ENCODE measurements at regions not wholly inside any gene's neighbourhood (a gene's known extent, or its start where the extent isn't known, plus 50 kb on each side); places are given as distances from the start of the nearest gene placed in this dataset.
A peak's percentile ranks its signal among the peaks of the same experiment; 100 is the strongest.
"Not testable (repeated sequence)": the region's sequence is repeated elsewhere in the genome, so short reads cannot be mapped to it uniquely, and the experiment has no call there.

DNA sequence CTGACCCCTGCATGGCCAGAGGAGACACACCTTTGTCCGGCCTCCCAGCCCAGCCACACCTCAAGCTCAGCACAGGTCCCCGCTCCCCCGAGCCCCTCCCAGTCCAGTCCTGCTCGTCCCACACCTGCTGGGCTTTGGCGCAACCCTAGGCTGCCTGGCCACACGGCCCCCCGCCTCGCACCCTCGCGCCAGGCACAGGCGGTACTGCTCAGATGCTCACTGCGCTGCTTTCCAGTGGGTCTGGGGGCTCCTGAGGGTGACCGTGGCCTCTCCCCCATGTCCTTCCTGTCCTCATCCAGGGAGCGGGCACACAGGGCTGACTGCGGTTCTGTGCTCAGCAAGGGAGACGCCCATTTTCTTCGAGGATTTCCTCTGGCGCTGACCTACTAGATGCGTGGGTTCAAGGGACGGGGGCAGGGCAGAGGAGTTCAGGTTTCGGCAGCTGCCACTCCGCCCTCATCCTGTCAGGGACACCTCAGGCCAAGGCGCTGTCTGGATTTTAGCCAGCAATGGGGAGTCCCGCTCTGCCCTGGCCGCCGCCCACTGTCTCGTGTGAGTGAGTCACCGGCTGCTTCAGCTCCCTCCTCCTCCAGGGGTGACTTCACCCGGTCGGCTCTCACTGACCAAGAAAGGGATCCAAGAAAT, 118.0 kb upstream of the ZNF469 start:
- in situ Hi-C loops (cut with MboI) = no loop called here
- peak overlapping the region; percentile 65 for H3K4me2 ChIP-seq (ENCODE audit: unreplicated experiment)
- H3F3A ChIP-seq (ENCODE audit: insufficient read depth) = no peaks in the 10 kb centered on the region
- peaks cover 3% of the 10 kb centered on the region; the same call in 1 of the 2 replicates for H3K4me1 ChIP-seq (ENCODE audit: insufficient read depth)
- peak overlapping the region; percentile 60 for H3K9ac ChIP-seq
- 34 to 35% methylated on average over 24 to 28 of the region's 30 CpGs for WGBS, 2 experiments (ENCODE audit: low coverage in 1 of 2, low lambda C conversion rate in 2 of 2, missing lambda C conversion rate in 2 of 2)
- no peaks in the 10 kb centered on the region for H3K36me3 ChIP-seq (ENCODE audit: low read depth)
- no peak overlapping the region for H3K27ac ChIP-seq
- TF ChIP-seq EZH2phosphoT487 (IDR thresholded peaks at IDR 0.05; ENCODE audit: insufficient read depth, low read depth) = no peak
- no peak for TF ChIP-seq EZH2 (IDR thresholded peaks at IDR 0.05; ENCODE audit: insufficient read depth, poor library complexity, severe bottlenecking)
- H4K20me1 ChIP-seq (ENCODE audit: insufficient read depth) = no peaks in the 10 kb centered on the region
- H3K4me3 ChIP-seq = peak overlapping the region; percentile 2; the same call in 1 of the 2 replicates
- H3K9me3 ChIP-seq (ENCODE audit: low read depth) = no peaks in the 10 kb centered on the region
- H3K79me2 ChIP-seq (ENCODE audit: insufficient read depth) = no peaks in the 10 kb centered on the region
- peak; percentile 93 for DNase-seq
- H2AFZ ChIP-seq = no peak overlapping the region
- H3K9me2 ChIP-seq (ENCODE audit: insufficient read depth) = no peaks in the 10 kb centered on the region
- H3K27me3 ChIP-seq (replicated peaks; ENCODE audit: insufficient read depth) = no peaks in the 10 kb centered on the region

DNA sequence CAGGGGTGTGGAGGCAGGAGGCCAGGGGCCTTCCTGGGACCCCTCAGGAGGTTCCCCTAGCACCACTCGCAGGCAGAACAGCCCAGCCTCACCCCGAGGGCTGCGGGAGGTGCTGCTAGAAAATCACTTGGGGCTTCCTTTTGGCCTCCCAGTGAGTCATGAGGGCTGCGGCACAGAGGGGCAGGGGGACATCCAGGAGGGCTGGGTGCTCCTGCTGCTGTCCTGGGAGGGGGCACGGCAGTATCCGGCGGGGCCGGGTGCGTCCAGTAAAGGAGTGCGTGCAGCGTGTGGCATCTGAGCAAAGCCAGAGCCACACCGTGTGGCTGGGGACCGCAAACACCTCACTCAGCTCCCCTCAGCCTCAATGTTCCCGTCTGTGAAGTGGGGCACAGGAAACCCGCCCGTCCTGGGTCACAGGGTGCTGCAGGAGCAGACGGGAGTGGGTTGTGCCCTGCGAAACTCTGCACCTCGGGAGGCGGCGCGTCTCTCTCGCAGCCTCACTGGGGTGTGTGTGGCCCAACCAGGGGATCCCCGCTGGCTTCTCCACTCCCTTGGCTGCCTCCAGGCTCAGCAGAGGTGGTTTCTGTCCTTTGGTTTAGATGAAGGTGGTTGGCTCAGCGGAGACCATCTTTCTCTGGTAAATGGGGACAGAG, 117.3 kb upstream of the ZNF469 start:
- H4K20me1 ChIP-seq (ENCODE audit: insufficient read depth); H2AFZ ChIP-seq; H3K27me3 ChIP-seq (replicated peaks; ENCODE audit: insufficient read depth); H3K9me3 ChIP-seq (ENCODE audit: low read depth); H3K79me2 ChIP-seq (ENCODE audit: insufficient read depth); H3K27ac ChIP-seq; DNase-seq; H3K4me3 ChIP-seq; H3K4me2 ChIP-seq (ENCODE audit: unreplicated experiment); H3K4me1 ChIP-seq (ENCODE audit: insufficient read depth); in situ Hi-C loops (cut with MboI); H3K36me3 ChIP-seq (ENCODE audit: low read depth); H3K9me2 ChIP-seq (ENCODE audit: insufficient read depth); H3F3A ChIP-seq (ENCODE audit: insufficient read depth): not testable (repeated sequence)
- peak overlapping the region; percentile 60 for H3K9ac ChIP-seq
- WGBS, 2 experiments (ENCODE audit: low coverage in 1 of 2, low lambda C conversion rate in 2 of 2, missing lambda C conversion rate in 2 of 2) = 49 to 65% methylated on average over 12 to 22 of the region's 25 CpGs

DNA sequence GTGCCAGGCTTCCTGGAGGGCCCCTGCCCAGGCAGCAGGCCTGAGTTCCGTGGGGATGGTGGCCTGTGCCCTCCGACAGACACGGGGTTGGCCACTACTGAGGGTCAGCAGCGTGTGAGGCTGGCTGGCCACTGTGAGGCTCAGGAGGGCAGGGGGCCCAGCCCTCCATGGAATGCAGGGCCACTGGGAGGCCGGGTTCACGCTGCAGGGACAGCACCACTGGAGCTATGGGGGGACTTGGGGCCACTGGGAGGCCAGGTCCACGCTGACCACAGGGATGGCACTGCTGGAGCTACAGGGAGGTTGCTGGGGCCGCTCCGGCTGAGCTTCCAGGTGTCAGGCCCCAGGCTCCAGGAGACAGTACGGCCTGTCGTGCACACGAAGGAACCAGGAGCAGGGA, 116.7 kb upstream of the ZNF469 start:
- DNase-seq; H3F3A ChIP-seq (ENCODE audit: insufficient read depth); H3K9me3 ChIP-seq (ENCODE audit: low read depth); H3K4me1 ChIP-seq (ENCODE audit: insufficient read depth); H3K4me3 ChIP-seq; H3K9me2 ChIP-seq (ENCODE audit: insufficient read depth); H3K27me3 ChIP-seq (replicated peaks; ENCODE audit: insufficient read depth); H3K79me2 ChIP-seq (ENCODE audit: insufficient read depth); H4K20me1 ChIP-seq (ENCODE audit: insufficient read depth); H3K4me2 ChIP-seq (ENCODE audit: unreplicated experiment); H3K9ac ChIP-seq; H3K36me3 ChIP-seq (ENCODE audit: low read depth); H2AFZ ChIP-seq; H3K27ac ChIP-seq; in situ Hi-C loops (cut with MboI): not testable (repeated sequence)
- 99 to 100% methylated on average over 9 of the region's 12 CpGs for WGBS, 2 experiments (ENCODE audit: low coverage in 1 of 2, low lambda C conversion rate in 2 of 2, missing lambda C conversion rate in 2 of 2)

DNA sequence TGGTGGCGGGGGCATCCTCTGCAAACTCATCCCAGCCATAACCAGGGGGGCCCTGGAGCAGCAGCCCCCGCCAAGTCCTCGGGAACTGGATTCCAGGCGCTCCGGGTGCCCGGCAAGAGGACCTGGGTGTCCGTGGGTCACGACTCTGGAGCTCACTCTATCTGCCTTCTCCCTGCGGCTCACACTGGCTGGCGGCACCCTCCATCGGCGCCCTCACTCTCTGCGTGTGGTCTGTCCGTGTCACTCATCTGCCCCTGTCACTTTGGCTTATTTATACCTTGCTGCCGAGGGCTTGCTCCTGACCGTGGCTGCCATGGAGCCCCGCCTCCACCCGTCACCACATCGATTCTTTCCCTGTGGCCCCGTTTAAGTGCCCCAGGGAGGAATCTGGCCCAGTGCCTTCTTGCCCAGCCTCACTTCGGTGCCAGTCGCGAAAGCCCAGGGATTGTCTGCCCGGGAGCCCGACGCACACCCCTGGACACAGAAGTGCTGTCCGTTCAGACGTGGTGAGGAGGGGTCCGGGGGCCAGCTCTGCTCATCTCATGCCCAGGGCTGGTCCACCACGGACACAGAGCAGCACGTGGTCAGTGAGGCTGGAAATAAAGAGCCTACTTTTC, 115.7 kb upstream of the ZNF469 start:
- in situ Hi-C loops (cut with MboI); H3K27ac ChIP-seq: not testable (repeated sequence)

DNA sequence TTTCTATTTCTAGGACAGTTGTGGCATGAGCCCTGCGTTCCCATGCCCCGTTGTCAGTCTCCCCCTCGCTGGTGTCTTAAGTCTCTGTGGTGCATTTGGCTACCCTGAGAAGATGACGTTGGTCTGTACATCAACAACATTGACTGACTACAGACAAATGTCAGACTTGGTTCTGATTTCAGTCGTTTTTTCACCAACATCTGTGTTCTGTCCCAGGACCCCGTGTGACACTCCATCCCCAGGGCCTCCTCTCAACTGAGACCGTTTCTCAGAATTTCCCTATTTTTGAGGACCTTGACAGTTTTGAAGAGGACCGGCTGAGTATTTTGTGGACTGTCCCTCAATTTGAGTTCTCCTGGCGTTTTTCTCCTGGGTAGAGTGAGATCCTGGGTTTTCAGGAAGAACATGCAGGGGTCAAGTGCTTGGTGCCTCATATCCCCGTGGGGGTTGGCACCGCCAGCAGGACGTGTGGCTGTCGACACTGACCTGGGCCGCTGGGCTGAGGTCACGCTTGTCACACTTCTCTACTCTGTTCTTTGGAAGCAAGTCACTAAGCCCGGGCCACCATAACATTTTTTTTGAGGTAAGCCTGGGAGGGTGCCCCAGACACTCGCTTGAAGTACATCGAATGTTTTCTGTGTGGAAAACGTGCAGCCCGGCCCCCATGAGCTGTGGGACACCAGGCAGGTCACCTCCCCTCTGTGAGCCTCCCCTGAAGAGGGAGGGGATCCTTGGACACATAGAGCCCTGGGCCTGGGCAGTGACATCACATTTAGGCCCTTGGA, 114.4 kb upstream of the ZNF469 start:
- H3K9ac ChIP-seq; H3K9me2 ChIP-seq (ENCODE audit: insufficient read depth); H3K79me2 ChIP-seq (ENCODE audit: insufficient read depth): not testable (repeated sequence)

More for the DNA sequence above, 115.7 kb upstream of the ZNF469 start:
- not testable (repeated sequence) for H3K9me3 ChIP-seq (ENCODE audit: low read depth); H3K79me2 ChIP-seq (ENCODE audit: insufficient read depth); H3K4me2 ChIP-seq (ENCODE audit: unreplicated experiment); H3K9ac ChIP-seq; H3K9me2 ChIP-seq (ENCODE audit: insufficient read depth); DNase-seq; H3K4me3 ChIP-seq; H2AFZ ChIP-seq; H3K27me3 ChIP-seq (replicated peaks; ENCODE audit: insufficient read depth); H3K4me1 ChIP-seq (ENCODE audit: insufficient read depth); H3K36me3 ChIP-seq (ENCODE audit: low read depth); H3F3A ChIP-seq (ENCODE audit: insufficient read depth); H4K20me1 ChIP-seq (ENCODE audit: insufficient read depth)
- WGBS, 2 experiments (ENCODE audit: low coverage in 1 of 2, low lambda C conversion rate in 2 of 2, missing lambda C conversion rate in 2 of 2) = 92 to 94% methylated on average over 31 of the region's 31 CpGs

GRCh38 chr16:88270171-88270790, 112.5 kb upstream of the ZNF469 start:
- H3K9me3 ChIP-seq (ENCODE audit: low read depth); H2AFZ ChIP-seq; H3F3A ChIP-seq (ENCODE audit: insufficient read depth); H3K9ac ChIP-seq; H3K27ac ChIP-seq; H3K4me2 ChIP-seq (ENCODE audit: unreplicated experiment); H3K4me3 ChIP-seq; DNase-seq; H3K36me3 ChIP-seq (ENCODE audit: low read depth); in situ Hi-C loops (cut with MboI); H3K79me2 ChIP-seq (ENCODE audit: insufficient read depth); H3K9me2 ChIP-seq (ENCODE audit: insufficient read depth); H3K27me3 ChIP-seq (replicated peaks; ENCODE audit: insufficient read depth); H4K20me1 ChIP-seq (ENCODE audit: insufficient read depth): not testable (repeated sequence)
- peaks cover 13% of the 10 kb centered on the region for H3K4me1 ChIP-seq (ENCODE audit: insufficient read depth)
- 69 to 74% methylated on average over 10 of the region's 10 CpGs for WGBS, 2 experiments (ENCODE audit: low coverage in 1 of 2, low lambda C conversion rate in 2 of 2, missing lambda C conversion rate in 2 of 2)

More for the DNA sequence above, 114.4 kb upstream of the ZNF469 start:
- H3K27ac ChIP-seq; H3K4me2 ChIP-seq (ENCODE audit: unreplicated experiment); H3K27me3 ChIP-seq (replicated peaks; ENCODE audit: insufficient read depth); DNase-seq; in situ Hi-C loops (cut with MboI); H3K4me1 ChIP-seq (ENCODE audit: insufficient read depth); H3F3A ChIP-seq (ENCODE audit: insufficient read depth); H2AFZ ChIP-seq; H3K36me3 ChIP-seq (ENCODE audit: low read depth); H3K4me3 ChIP-seq; H3K9me3 ChIP-seq (ENCODE audit: low read depth); H4K20me1 ChIP-seq (ENCODE audit: insufficient read depth): not testable (repeated sequence)
- 89 to 90% methylated on average over 20 of the region's 20 CpGs for WGBS, 2 experiments (ENCODE audit: low coverage in 1 of 2, low lambda C conversion rate in 2 of 2, missing lambda C conversion rate in 2 of 2)

Data from GM23248 (cell line).